Transverse colon (tissue), 4 donors: ENCODE measurements at regions not wholly inside any gene's neighbourhood (a gene's known extent, or its start where the extent isn't known, plus 50 kb on each side); places are given as distances from the start of the nearest gene placed in this dataset.

Experiments used
- CTCF ChIP-seq, 5 experiments: fragments of 200-600 bp in 3 of 5; fragments of 450-650 bp in 2 of 5; sonication (generic) in 3 of 5; IDR thresholded peaks; 1 replicate in 2 of 5; 2 replicates in 3 of 5; pipeline ENCODE4 v1.5.1; 2016 to 2017; ENCODE audit warnings: antibody characterized with exemption in 5 of 5, inconsistent platforms in 3 of 5, mild to moderate bottlenecking in 2 of 5, moderate library complexity in 1 of 5
- EP300 ChIP-seq: sonication (generic); formaldehyde crosslinking; IDR thresholded peaks from one replicate; pipeline ENCODE4 v1.6.1; 2017; ENCODE audit warnings: antibody characterized with exemption, low read depth
- POLR2A ChIP-seq: fragments of 450-650 bp; IDR thresholded peaks from one replicate; pipeline ENCODE4 v1.6.1; 2016; ENCODE audit warnings: antibody characterized with exemption, mild to moderate bottlenecking, moderate library complexity
- POLR2AphosphoS5 ChIP-seq, 3 donors: sonication (generic); formaldehyde crosslinking; IDR thresholded peaks; one replicate each; pipeline ENCODE4 v1.6.1; 2016; ENCODE audit warnings: antibody characterized with exemption in 3 of 3

GRCh38 chr3:23741036-23741706, 64.6 kb upstream of the UBE2E1 start:
- no peak for TF ChIP-seq CTCF (IDR thresholded peaks at IDR 0.05)
- no peak for TF ChIP-seq EP300
- TF ChIP-seq POLR2A: no peak
- TF ChIP-seq POLR2AphosphoS5 (IDR thresholded peaks at IDR 0.05): no peak
